Panc1 (cell line): ENCODE measurements at regions not wholly inside any gene's neighbourhood (a gene's known extent, or its start where the extent isn't known, plus 50 kb on each side); places are given as distances from the start of the nearest gene placed in this dataset.

ENCODE experiments used
- ATAC-seq: fragments of 200-7000 bp; cut with Tn5 transposase; 2 replicates; pipeline ENCODE4 v1.9.1; 2020; ENCODE audit warnings: mild to moderate bottlenecking, moderate library complexity
- BruUV-seq: library from RNA; stranded (reverse); fragments of 400-500 nt; replicated peaks from 2 replicates; lab custom pipeline; 2021; lab: Mats Ljungman, UMichigan
- CTCF ChIA-PET: fragments of 300-600 bp; sonication (Branson Sonifier 250); formaldehyde crosslinking; loops from one replicate; lab custom pipeline; 2022; ENCODE audit warnings: antibody characterized with exemption; lab: Charles Lee
- POLR2A ChIA-PET: fragments of 300-600 bp; sonication (Branson Sonifier 250); formaldehyde crosslinking; loops from one replicate; lab custom pipeline; 2022; ENCODE audit warnings: antibody characterized with exemption; lab: Charles Lee
- DNase-seq: peaks from one replicate; pipeline ENCODE4 v3.0.0-alpha.2; 2010; ENCODE audit warnings: low read depth, low spot score
- H3K27ac ChIP-seq: 2 replicates; pipeline ENCODE4 v1.5.1; 2011; ENCODE audit warnings: mild to moderate bottlenecking, low read length, inconsistent platforms
- H3K27me3 ChIP-seq: fragments of 200-500 bp; sonication (Bioruptor generic); 2 replicates; pipeline ENCODE4 v1.6.0; 2014; ENCODE audit warnings: low read length, inconsistent platforms; ENCODE audit not compliant: control insufficient read depth, insufficient read depth
- H3K36me3 ChIP-seq: fragments of 200-500 bp; sonication (Bioruptor generic); 2 replicates; pipeline ENCODE4 v1.5.1; 2014; ENCODE audit warnings: inconsistent platforms, mild to moderate bottlenecking, low read length, moderate library complexity; ENCODE audit not compliant: control insufficient read depth, insufficient read depth
- H3K4me1 ChIP-seq: 2 replicates; pipeline ENCODE4 v1.5.1; 2011; ENCODE audit warnings: inconsistent platforms, mild to moderate bottlenecking, low read length, moderate library complexity; ENCODE audit not compliant: control insufficient read depth, insufficient read depth
- H3K4me3 ChIP-seq, 2 experiments: 2 replicates each; pipeline ENCODE4 v1.5.1; 2011 to 2012; ENCODE audit warnings: low read depth in 2 of 2, low read length in 2 of 2, mild to moderate bottlenecking in 2 of 2, inconsistent platforms in 1 of 2, moderate library complexity in 1 of 2
- H3K9me3 ChIP-seq: fragments of 200-500 bp; sonication (Bioruptor generic); 2 replicates; pipeline ENCODE4 v1.5.1; 2014; ENCODE audit warnings: low read depth, mild to moderate bottlenecking, inconsistent platforms, low read length, moderate library complexity; ENCODE audit not compliant: control insufficient read depth, insufficient read depth
- CTCF ChIP-seq: fragments of 450-650 bp; IDR thresholded peaks from 2 replicates; pipeline ENCODE4 v1.5.1; 2017; ENCODE audit warnings: mild to moderate bottlenecking
- POLR2AphosphoS5 ChIP-seq: IDR thresholded peaks from 2 replicates; pipeline ENCODE4 v1.6.1; 2012; ENCODE audit warnings: mild to moderate bottlenecking, low read depth, low read length, moderate library complexity
- SIN3A ChIP-seq: IDR thresholded peaks from 2 replicates; pipeline ENCODE4 v1.6.1; 2012; ENCODE audit warnings: low read depth, mild to moderate bottlenecking, low read length, moderate library complexity, borderline replicate concordance; ENCODE audit not compliant: insufficient read depth
- TCF7L2 ChIP-seq: IDR thresholded peaks from 2 replicates; pipeline ENCODE4 v1.6.1; 2011; ENCODE audit warnings: mild to moderate bottlenecking, low read depth, low read length, inconsistent platforms
- in situ Hi-C: cut with HindIII; loops from 2 replicates; pipeline ENCODE4 v1.10.0; 2016; ENCODE audit warnings: low sequenced_read_pairs, low pct_unique_long_range_greater_than_20kb
- intact Hi-C: fragments of 100-400 bp; cut with micrococcal nuclease; formaldehyde crosslinking; loops from one replicate; pipeline ENCODE4 v1.10.0; 2022; ENCODE audit not compliant: unreplicated experiment
- TF ChIP-seq, protein P1 (sequence below), 2 experiments: IDR thresholded peaks; 2 replicates each; pipeline ENCODE4 v1.6.1; 2011 to 2012; ENCODE audit warnings: low read depth in 2 of 2, control low read depth in 1 of 2, low read length in 1 of 2, mild to moderate bottlenecking in 1 of 2, moderate library complexity in 1 of 2; ENCODE audit not compliant: insufficient read depth in 1 of 2

GRCh38 chr1:195754303-195754702 is 853.9 kb downstream of the KCNT2 start:
- no peaks in the 10 kb centered on the region for H3K27me3 ChIP-seq
- DNase-seq (no peak), ATAC-seq (no peak)
- no peaks in the 10 kb centered on the region for H3K36me3 ChIP-seq
- ChIA-PET POLR2A (no interaction called here), CTCF (no interaction called here)
- no peak overlapping the region for H3K27ac ChIP-seq
- no peaks in the 10 kb centered on the region for H3K4me1 ChIP-seq
- intact Hi-C loops = no loop called here
- in situ Hi-C loops = no loop called here
- H3K4me3 ChIP-seq = no peak overlapping the region
- no peaks in the 10 kb centered on the region for H3K9me3 ChIP-seq
- TF ChIP-seq, protein P1, sequence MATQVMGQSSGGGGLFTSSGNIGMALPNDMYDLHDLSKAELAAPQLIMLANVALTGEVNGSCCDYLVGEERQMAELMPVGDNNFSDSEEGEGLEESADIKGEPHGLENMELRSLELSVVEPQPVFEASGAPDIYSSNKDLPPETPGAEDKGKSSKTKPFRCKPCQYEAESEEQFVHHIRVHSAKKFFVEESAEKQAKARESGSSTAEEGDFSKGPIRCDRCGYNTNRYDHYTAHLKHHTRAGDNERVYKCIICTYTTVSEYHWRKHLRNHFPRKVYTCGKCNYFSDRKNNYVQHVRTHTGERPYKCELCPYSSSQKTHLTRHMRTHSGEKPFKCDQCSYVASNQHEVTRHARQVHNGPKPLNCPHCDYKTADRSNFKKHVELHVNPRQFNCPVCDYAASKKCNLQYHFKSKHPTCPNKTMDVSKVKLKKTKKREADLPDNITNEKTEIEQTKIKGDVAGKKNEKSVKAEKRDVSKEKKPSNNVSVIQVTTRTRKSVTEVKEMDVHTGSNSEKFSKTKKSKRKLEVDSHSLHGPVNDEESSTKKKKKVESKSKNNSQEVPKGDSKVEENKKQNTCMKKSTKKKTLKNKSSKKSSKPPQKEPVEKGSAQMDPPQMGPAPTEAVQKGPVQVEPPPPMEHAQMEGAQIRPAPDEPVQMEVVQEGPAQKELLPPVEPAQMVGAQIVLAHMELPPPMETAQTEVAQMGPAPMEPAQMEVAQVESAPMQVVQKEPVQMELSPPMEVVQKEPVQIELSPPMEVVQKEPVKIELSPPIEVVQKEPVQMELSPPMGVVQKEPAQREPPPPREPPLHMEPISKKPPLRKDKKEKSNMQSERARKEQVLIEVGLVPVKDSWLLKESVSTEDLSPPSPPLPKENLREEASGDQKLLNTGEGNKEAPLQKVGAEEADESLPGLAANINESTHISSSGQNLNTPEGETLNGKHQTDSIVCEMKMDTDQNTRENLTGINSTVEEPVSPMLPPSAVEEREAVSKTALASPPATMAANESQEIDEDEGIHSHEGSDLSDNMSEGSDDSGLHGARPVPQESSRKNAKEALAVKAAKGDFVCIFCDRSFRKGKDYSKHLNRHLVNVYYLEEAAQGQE (IDR thresholded peaks at IDR 0.05; ENCODE audit: insufficient read depth in 1 of 2, low read depth in 2 of 2, low read length in 1 of 2) = no peak
- TF ChIP-seq POLR2AphosphoS5 = no peak
- TF ChIP-seq TCF7L2 = no peak
- no peak for TF ChIP-seq SIN3A
- no peak for TF ChIP-seq CTCF
- BruUV-seq = no TSS peak

DNA sequence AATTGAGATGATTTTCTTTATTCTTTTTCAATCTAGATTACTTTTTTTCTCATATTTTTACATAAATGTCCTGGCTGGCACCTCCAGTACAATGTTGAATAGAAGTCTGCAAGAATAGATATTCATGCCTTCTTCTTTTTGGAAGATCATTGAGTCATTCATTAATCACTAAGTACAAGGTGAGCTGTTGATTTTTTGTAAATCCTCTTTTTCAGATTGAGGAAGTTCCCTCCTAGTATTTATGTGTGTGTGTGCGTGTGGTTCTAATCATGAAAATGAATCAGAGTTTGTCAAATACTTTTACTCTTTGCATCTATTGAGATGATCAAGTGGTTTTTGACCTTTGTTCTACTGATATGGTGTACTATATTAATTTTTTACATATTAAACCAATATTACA is 859.3 kb downstream of the KCNT2 start:
- no peak overlapping the region for H3K4me3 ChIP-seq
- intact Hi-C loops (no loop called here), in situ Hi-C loops (no loop called here)
- BruUV-seq = no TSS peak
- POLR2A ChIA-PET = no interaction called here
- H3K27me3 ChIP-seq = no peaks in the 10 kb centered on the region
- ATAC-seq (no peak), DNase-seq (no peak)
- no peaks in the 10 kb centered on the region for H3K36me3 ChIP-seq
- no peaks in the 10 kb centered on the region for H3K4me1 ChIP-seq
- CTCF ChIA-PET = no interaction called here
- TF ChIP-seq SIN3A = no peak
- no peak for TF ChIP-seq TCF7L2
- TF ChIP-seq CTCF = no peak
- TF ChIP-seq, protein P1 (IDR thresholded peaks at IDR 0.05; ENCODE audit: insufficient read depth in 1 of 2, low read depth in 2 of 2, low read length in 1 of 2) = no peak
- no peak for TF ChIP-seq POLR2AphosphoS5
- no peak overlapping the region for H3K27ac ChIP-seq
- no peaks in the 10 kb centered on the region for H3K9me3 ChIP-seq
